ENCODE measurements at regions not wholly inside any gene's neighbourhood (a gene's known extent, or its start where the extent isn't known, plus 50 kb on each side); places are given as distances from the start of the nearest gene placed in this dataset.
A peak's percentile ranks its signal among the peaks of the same experiment; 100 is the strongest.

DNA sequence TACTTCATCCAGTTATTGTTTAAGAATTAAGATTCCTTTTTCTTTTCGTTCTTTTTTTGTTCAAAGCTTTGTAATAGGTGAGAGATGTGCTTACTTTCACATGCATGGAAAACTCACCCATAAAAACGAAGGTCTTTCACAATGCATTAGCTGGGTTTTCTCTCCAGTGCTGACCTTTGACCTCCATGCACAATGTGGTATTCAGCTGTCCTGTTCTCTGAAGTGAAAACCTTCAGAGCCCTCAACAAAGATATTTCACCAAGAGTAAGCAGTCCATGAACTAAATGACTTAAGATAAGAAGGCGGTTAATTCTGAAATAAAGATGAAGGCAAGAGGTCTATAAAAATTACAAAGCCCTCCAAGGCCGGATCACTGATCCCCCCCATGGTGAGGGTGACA, 77.1 kb upstream of the IPO9 start:
- DNase-seq = no peak

DNA sequence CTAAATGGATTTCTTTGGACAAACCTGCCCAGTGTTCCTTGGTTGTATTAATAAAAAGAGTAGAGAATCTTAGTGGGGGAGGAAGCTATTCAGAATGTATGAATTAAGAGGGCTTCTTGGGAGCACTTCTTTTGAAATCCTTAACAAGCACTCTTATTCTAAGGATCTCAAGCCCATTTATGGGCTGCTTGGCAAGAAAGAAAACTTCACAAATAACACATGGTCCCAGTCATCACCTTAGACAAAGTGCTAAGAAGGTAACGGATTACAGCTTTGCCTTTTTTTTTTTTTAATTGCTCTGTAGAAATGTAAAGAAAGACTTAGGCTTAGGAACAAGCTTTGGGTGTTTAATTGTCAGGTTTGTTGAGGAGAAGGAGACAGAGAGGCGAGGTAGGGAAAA, 76.6 kb upstream of the IPO9 start:
- no peak for DNase-seq

DNA sequence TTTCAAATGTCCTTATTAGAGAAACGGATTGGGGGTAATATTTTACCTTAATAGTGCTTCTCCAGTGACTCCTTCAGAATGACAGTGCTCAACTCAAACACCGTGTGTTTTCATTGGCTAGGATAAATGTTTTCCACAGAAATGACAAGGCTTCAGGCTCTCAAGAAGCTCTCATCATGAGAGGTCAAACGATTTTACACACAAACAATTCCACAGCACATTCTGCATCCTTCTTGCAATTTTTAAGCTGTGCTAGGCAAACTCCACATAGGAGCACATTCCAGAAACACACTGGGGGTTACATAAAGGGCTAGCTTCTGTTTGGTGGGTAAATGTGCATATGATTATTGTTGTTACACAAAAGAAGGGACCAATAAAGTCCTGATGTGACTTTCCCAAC, 75.5 kb upstream of the IPO9 start:
- DNase-seq = no peak

DNA sequence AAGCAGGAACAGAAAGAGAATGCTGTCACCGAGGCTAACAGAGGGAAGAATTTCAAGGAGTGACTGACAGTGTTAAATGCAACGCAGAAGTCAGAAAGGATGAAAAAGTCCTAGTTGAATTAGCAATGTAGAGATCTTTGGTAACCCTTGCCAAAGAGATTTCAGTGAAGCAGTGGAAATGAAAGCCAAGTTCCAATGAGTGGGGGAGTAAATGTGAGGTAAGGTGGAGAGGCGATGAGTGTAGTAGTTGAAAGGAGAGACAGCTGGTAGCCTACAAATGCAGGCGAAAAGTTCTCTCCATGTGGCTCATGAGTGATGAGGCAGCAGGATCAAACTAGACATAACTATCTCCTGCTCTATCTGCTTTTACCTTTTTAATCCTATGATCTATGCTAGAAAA, 74.6 kb upstream of the IPO9 start:
- DNase-seq = no peak

DNA sequence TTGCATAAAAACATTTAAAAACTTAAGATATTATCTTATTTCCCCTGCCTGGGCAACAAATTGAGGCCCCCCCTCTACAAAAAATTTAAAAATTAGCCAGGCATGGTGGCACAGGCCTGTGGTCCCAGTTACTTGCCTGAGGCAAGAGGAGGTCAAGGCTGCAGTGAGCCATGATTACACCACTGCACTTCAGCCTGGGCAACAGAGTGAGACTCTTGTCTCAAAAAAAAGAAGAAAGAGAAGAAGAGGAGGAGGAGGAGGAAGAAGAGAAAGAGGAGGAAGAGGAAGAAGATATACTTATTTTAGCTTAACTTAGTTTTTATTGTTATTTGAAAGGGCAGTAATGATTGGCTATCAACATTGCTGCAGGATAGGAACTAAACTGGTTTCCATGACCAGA, 73.8 kb upstream of the IPO9 start:
- DNase-seq = no peak

DNA sequence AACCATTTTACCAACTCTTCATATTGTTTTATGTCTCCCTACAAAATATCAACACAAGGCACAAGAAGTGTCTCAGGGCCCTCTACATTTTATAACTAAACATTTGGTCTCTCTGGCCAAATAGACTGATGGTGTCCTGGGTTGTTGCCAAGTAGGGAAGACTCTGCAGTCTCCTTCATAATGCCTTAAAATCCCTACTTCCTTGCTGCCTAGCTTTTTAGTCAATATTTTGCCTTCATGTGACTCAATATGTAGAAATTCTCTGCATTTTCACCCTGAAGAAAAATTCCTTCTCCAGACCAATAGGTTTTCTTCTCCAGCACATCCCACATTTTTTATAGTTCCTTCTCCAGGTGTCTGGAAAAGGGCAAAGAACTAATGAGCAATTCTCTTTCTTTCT, 72.6 kb upstream of the IPO9 start:
- no peak for DNase-seq

DNA sequence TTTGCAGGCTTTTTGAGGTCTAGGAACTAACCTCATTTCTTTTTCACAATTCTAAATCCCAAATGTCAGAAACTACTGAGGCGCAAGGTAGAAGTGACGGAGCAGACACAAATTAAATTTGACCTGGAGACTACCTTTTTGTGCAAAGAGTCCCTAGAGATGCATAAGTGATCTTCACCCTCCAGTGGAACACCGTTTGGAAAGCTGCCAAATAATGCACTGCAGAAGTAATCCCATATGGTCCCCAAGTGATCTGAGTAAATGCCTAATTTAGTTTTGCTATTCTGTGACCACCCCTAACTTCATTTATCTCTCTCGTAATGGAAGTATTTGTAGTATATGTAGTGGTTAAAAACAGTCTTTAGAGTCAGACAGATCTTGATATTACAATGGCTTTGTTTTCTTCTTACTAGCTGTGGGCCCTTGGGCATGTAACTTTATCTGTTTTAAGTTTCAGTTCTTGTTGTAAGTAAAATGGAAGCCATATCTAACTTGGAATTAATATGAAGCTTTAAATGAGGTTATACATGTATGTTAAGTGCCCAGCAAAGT, 70.4 kb upstream of the IPO9 start:
- DNase-seq = peak in 2 of 3 experiments; percentile 58 to 92

DNA sequence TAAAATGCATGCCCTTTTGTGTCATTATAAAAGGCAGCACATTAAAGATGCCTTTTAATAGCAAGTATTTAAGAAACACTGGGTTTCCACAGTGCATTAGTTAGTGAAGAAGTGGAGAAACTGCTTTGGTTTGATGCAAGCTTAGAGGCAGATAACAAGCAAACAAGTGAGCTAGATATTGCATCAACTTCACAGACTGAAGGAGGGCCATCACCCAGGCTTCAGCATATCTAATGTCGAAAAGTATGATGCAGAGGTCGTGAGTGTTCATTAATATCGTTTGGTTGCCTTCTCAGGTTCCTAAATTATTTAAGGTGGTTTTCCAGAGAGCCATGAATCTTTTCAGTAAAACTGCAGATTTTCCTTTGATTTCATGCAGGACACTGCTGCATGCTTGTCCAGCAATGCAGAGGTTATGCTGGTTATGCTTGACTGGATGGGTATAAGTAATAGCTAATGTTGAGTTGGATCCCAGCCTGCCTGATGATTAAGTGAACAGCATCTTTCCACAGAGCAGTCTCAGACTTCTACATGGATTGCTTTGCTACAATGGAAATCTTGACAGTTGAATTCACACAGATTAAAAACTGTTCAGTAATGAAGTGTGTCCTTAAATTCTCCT, 69.7 kb upstream of the IPO9 start:
- no peak for DNase-seq

DNA sequence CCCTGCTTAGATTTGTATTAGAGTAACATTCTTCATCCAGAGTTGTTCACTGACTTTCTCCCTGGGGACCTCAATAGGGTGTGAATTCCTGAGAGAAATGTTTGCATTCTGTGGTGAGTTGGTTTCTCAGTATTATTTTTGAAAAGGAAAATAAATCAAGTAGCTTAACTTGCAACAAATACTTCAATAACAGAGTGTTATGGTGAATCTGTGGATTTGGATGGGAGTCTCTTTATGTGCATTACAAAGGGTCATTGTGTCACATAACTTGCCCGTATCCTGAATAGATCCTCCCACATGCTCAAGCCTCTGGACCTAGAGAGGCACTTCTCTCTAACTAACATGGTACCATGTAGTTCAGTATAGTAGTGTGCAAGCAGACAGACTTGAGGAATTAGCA, 68.4 kb upstream of the IPO9 start:
- DNase-seq = no peak

DNA sequence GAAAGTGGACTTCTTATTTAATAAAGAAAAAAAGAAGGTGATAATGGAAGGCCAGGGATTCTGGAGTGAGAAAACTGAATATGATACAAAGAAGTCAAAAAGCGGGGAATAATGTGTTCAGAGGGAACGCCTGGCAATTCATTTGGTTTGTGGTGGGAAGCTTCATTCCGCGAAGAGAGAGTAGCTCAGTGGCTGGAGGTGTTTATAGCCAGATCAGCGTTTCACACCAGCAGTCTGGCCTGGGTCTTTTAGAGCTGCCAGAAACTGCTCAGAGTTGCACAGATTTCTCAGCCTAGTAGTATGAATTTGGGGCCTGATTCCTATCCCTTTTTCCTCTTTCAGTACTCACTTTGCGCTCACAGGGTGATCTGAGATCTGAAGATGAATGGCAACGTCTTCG, 67.8 kb upstream of the IPO9 start:
- no peak for DNase-seq

DNA sequence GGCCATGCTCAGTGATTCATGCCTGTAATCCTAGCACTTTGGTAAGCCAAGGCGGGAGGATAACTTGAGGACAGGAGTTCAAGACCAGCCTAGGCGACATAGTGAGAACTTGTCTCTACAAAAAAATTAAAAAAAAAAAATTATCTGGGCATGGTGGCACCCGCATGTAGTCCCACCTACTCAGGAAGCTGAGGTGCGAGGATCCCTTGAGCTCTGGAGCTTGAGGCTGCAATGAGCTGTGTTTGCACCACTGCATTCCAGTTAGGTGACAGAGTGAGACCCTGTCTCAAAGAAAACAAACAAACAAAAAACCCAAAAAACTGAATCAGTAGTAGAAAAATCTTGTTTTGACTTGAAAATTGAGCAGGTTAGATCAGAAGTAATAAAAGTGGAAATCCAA, 67.1 kb upstream of the IPO9 start:
- no peak for DNase-seq

DNA sequence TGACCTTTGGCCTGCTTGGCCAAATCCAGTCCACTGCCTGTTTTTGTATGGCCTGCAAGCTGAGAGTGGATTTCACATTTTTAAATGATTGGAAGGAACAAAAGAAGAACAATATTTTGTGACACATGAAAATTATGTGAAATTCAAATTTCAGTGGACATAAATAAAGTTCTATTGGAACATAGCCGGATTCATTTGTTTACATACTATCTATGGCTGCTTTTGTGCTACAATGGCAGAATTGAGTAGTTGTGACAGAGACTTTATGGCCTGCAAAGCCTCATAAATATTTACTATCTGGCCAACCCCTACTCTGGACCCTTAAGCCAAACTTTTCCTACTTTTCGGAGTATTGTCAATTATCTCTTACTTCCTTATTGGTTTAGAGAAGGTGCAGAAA, 66.6 kb upstream of the IPO9 start:
- DNase-seq = no peak

DNA sequence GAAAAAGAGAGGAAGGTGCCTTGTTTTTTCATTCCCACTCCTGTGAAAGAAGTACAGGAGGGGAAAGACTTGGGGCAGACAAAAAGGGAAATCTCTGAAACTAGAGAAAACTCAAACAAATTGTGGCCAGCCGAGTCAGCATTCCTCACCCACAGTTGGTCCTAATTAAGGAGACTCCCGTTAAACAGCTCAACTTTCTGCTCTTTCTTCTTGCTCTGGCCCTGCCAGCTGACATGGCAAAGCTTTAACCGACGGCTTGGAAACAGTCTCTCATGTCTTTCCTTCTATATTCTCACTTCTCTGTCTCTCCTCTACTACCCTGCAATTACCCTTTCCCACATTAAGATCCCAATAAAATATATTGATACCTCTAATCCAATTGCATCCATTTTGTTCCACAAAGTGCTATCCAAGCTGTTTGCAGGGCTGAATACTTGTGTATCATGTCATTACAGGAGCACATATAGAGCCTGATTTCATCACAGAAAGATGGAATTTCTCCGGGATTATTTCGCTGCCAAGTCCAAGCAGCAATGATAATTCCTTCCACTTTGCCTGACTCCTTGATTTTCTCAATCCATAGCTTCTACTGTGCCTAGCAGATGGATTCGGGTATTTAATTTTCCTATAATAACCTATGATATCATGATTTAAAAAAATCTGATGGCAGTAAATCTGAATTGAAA, 65.4 kb upstream of the IPO9 start:
- DNase-seq = no peak

DNA sequence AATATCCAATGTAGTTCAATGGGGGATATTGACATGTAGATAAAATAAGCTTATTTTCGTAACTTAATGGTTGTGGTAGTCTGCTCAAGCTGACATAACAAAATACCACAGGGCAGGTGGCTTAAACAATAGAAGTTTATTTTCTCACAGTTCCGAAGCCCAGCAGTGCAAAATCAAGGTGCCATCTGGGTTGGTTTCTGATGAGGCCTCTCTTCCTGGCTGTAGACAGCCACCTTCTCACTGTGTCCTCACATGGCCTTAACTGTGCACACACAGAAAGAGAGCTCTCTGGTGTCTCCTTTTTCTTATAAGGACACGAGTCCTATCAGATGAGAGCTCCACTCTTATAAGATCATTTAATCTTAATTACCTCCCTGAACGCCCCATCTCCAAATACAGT, 64.8 kb upstream of the IPO9 start:
- DNase-seq = peak in 2 of 3 experiments; percentile 12 to 16

DNA sequence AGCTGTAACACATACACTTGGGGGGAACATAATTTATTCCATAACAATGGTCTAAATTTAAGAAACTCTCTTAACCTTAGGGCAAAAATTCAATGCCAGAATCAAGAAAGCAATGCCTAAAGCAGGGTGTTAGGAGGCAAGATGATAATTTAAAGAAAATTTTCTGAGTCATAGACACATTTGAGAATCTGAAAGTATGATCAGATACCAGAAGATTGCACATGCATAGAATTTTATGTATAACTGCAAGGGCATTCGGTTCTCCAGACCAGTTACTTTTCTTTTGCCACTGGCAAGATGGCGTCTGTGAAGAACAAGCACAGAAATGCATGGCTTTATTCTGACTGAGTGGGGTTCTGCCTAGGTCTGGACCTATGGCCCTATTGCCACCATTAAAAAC, 64.4 kb upstream of the IPO9 start:
- no peak for DNase-seq

DNA sequence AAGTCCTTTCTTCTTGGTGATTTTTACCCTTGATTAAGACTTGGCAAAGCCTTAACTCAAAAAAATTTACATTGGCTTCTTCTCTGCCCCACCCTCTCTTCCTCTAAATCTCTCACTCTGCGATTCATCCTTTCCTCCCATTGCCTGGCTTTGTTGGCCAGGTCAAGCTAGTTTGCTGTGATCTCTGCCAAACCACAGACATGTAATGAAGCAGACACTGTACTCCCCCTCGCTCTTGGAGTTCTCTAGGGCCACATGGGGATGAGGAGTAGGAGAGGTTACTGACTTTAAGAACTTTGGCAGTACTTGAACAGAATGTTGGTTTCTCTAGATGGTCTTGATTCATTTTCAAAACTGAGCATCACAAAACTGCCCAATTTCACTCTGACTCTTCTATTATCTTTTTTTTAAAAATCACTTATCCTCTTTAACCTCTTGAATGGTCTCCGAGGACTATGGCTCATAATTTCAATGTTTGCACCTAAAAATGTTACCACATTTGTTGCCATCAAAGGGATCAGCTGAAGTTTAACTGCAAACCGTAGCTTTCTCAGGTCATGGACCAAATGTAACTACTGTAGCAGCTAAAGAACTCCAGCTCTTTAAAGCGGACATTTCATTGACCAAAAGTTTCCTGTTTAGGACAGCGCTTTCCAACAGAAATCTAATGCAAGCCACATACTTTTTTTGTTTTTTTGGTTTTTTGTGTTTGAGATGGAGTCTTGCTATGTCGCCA, 62.7 kb upstream of the IPO9 start:
- DNase-seq = no peak

DNA sequence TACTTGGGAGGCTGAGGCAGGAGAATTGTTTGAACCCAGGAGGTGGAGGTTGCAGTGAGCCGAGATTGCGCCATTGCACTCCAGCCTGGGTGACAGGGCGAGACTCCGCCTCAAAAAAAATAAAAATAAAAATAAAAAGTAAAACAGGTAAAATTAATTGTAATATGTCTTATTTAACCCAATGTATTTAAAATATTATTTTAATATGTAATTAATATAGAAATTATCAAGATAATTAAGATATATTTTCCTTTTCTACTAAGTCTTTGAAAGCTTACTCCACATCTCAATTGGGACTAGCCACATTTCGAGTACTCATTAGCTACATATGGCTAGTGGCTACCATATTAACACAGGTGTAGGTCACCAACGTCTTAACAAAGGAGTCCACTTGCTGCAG, 61.6 kb upstream of the IPO9 start:
- no peak for DNase-seq

DNA sequence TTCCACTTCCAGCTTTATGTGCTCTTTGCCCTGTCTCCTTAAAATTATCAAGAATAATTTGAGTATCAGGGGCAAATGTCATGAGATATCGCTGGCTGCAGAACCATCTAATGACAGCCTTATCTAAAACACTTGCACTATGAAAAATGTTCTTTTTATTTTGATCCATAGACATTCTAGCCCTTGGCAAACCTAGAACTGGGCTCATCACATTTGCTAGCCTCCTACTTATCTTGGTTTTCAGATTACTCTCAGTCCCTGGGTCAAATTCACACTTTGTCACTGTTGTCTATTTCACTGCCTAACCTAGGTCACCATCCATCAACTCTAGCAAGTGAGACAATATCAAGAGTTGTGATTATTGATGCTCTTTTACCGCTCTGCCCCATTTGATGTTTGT, 59.9 kb upstream of the IPO9 start:
- DNase-seq = no peak

DNA sequence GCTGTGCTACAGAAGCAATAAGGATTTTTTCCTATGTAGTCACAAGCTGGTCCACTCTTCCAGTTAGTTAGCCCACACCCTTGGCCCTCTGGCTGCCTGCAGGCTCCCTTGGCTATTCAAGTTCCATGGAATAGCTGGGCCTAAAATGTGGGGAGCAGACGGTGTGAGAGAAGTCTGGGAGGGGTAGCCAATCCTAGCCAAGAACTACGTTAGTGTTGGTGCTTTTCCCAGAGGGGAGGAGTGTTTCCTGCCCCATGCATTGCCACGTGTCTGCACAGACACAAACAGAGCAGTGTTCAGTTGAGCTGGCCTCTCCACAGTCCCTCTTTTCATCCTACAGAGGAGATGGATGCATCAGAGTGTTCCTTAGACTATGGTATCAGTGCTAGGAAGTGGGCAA, 59.0 kb upstream of the IPO9 start:
- no peak for DNase-seq

DNA sequence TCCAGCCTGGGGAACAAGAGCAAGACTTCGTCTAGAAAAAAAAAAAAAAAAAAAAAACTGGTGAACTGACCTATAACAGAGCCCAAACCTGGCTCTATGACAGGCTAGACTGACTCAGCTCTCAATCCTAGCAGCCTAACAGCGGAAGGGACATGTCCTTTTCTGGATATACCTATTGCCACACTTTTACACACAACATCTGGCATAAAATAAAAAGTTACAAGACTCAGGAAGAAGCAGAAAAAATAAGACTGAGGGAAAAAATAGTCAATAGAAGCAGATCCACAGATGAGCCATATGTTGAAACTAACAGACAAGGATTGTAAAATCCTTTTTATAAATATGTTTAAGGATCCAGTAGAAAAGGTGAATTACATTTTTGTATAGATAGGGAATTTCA, 57.5 kb upstream of the IPO9 start:
- no peak for DNase-seq

DNA sequence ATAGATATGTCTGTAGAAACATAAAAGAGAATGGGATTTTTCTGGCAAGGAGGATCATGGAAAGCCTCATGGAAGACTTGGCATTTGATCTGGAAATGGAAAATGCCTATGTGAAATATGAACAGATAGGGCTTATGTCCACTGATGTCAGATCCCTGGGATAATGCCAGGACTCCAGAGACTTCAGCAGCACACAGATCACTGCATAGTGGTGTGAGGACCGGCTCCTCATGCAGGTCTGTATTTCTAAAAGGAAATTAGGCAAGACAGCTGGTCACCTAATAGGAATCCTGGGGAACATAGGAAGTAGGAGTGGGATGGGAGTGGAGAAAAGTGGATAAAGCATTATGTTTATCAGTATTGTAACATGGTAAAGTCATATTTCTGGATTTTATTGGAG, 56.8 kb upstream of the IPO9 start:
- DNase-seq = no peak

DNA sequence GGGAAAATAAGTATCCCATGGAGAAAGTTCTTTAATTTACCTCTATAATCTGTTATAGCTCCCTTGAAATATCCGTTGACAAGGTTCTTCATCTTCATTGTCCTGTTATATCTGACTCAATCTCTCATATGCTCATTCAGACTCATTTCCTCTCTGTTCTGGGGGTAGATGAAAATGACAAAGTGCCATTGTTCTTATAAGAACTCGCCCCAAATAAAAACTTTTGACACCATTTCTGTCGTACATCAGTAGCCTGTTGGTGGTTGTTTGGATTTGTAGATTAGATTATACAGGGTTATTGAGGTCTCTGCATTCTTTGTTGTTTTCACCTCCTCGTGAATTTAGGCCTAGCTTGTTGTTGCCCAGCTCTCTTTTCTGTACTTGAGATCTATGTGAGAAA, 55.2 kb upstream of the IPO9 start:
- no peak for DNase-seq

DNA sequence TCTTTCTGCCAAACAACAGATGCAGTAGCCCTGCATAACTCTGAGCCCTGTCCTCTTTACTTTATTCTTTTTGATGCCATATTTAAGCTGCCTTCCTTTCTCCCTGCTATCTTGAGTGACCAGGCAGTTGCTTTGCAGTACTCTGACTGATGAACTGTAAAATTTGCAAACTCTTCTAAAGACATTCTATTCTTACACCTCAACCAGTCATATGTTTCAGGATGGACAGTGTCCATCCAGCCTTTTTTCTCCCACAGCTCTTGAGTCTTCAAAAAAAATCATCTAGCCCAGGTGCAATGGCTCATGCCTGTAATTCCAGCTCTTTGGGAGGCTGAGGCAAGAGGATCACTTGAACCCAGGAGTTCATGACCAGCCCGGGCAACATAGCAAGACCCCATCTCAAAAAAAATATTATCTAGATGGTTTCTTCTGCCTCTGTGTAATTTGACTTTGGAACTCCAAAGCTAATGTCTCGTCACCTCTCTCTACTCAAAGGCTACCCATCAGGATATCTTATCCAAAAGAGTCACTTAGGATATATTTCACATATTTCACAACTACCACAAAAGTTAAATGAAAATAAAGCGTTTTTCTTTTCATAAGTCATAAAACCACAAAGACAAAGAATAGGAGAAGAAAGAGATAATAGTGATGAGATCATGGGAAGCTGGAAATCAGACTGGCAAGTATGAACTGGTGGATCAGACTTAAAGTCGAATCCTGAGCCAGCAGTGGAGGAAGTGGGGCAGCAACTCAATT, 54.6 kb upstream of the IPO9 start:
- no peak for DNase-seq

DNA sequence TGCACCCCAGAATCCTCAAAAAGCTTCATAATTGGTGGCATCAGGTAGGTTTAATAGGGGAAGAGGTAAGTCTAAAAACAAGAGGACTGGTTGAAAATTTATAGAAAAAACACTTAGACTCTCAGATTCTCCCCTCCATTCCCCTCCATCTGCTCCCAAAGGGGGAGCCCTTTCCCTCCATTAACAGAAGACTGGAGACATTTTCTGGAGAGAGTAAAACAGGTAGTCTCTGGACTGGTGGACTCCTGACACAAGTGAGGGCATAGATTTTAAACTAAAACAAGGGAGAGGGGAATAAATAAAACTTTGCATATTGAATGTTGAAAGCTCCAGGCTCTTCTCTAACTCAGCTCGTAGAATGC, 54.0 kb upstream of the IPO9 start:
- no peak for DNase-seq

Data from NCI-H1417 (cell line).